D341Med (cell line): ENCODE measurements at regions not wholly inside any gene's neighbourhood (a gene's known extent, or its start where the extent isn't known, plus 50 kb on each side); places are given as distances from the start of the nearest gene placed in this dataset.
"Not testable (repeated sequence)": the region's sequence is repeated elsewhere in the genome, so short reads cannot be mapped to it uniquely, and the experiment has no call there.

Source experiments
- DNase-seq: peaks from one replicate; pipeline ENCODE4 v3.0.0; 2012; ENCODE audit warnings: low spot score

- no peak for DNase-seq
These were observed 542.8 kb downstream of the GRXCR1 start for GRCh38 chr4:43435291-43435690.

DNA sequence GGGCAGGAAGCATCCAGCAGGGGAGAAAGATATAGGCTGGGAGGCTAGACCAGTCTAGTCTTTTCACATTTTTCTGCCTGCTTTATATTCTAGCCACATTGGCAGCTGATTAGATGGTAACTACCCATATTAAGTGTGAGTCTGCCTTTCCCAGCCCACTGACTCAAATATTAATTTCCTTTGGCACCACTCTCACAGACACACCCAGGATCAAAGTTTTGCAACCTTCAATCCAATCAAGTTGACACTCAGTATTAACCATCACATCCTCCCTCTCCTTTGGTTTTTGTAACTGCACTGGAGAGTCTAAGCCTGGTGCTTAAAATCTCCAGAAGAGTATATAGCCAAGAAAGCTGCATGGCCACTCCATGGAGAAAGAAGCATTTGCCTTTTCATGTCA, 560.4 kb downstream of the GRXCR1 start:
- no peak for DNase-seq

- no peak for DNase-seq
These were observed 563.9 kb downstream of the GRXCR1 start for GRCh38 chr4:43456383-43456782.

GRCh38 chr4:43457866-43458265, 565.4 kb downstream of the GRXCR1 start:
- DNase-seq = no peak

GRCh38 chr4:43458293-43458692, 565.8 kb downstream of the GRXCR1 start:
- DNase-seq = no peak

DNA sequence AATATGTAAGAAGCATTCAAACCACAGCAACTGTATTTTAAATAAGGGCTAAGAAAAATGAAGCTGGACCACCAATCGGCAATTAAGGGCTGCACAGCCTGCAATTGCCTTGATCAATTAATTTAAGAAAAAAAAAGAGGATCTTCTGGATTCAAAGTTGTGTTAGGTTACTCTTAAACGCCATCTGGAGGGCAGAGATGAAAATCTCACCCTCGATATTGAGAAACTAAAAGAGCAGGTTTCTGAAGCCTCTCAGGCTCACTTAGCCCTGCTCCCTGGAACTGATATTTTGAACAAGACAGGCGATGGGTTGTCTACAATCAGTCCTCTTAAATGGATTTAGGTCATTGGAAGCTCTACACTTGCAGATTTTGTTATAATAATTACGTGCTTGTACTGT, 579.4 kb downstream of the GRXCR1 start:
- DNase-seq = no peak

DNA sequence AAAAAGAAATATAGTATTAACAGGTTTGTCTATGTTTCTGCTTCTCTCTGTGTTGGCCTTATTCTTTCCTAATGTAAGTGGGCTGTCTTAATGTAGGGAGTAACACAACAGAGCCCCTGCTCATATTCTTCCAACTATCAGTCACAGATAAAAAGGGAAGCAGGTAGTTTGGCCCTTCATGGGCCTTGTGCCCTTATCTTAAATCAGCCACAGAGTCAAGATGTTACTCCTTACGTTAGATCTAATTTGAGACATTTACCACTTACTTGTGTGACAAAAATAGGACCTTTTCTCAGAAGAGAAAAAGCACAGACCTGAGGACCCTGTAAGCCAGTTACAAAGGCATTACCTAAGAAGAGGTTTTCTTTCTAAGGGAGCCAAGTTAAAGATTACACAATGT, 589.0 kb downstream of the GRXCR1 start:
- DNase-seq = no peak

DNA sequence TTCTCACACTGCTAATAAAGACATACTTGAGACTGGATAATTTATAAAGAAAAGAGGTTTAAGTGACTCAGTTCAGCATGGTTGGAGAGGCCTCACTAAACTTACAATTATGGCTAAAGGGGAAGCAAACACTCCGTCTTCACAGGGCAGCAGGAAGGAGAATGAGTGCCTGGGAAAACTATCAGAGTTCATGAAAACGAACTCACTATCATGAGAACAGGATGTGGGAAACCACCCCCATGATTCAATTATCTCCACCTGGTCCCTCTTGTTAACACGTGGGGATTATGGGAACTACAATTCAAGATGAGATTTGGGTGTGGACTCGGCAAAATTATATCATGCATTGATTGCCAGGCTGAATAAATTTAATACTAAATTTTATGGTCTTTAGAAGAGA, 592.7 kb downstream of the GRXCR1 start:
- DNase-seq = no peak

DNA sequence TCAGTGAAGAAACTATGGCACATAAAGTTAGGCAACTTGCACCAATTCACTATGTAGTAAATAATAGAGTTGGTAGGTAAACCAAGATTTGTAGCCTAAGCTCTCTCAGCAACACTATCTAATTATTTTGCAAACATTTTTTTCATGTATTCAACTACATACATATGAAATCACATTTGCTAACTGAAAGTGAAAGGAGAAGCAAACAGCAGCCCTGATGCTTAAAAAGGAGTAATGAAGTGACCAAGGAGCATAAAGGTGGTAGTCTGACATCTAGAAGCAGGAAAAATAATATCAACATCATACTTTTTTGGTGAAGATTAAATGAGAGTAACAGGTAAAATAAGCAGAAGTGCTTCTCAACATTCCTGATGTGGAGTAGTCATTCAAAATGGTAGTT, 603.7 kb downstream of the GRXCR1 start:
- DNase-seq = no peak

- no peak for DNase-seq
These were observed 604.1 kb downstream of the GRXCR1 start for GRCh38 chr4:43496602-43497001.

GRCh38 chr4:43505823-43506222, 613.3 kb downstream of the GRXCR1 start:
- not testable (repeated sequence) for DNase-seq

- DNase-seq = no peak
These were observed 619.7 kb downstream of the GRXCR1 start for GRCh38 chr4:43512253-43512652.

- no peak for DNase-seq
These were observed 633.1 kb downstream of the GRXCR1 start for GRCh38 chr4:43525646-43526045.

DNA sequence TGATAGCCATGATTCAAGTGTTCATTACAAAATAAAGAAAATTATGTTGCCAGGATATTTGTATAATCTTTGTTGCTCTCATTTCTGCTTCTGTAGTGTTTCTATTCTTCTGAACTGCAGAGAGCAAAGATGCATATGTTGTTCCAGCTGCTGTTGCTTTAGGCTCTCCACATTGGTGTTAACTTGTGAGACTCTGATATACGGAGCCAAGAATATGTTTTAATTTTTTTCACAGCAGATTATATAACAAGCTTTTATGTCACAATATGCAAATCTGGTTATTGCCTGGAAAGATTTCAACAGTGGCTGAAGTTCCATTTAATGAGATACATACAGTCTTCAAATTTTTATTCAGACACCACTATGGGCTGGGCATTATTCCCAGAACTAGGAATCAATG, 655.0 kb downstream of the GRXCR1 start:
- no peak for DNase-seq

- DNase-seq = no peak
These were observed 658.6 kb downstream of the GRXCR1 start for GRCh38 chr4:43550981-43551627.

DNA sequence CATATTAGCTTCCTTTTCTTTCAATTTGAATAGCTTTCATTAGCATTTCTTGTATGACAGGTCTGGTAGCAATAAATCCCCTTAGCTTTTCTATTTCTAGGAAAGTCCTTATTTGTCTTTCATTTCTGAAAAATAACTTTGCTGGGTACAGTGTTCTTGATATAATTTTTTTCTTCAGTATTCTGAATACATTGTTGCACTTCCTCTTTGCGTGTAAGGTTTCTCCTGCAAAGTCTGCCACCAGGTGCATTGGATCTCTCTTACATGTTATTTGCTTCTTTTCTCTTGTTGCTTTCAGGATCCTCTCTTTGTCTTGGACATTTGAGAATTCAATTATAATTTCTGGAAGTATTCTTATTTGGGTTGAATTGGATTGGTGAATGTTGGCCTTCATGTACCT, 663.7 kb downstream of the GRXCR1 start:
- DNase-seq = no peak

GRCh38 chr4:43560047-43560446, 667.5 kb downstream of the GRXCR1 start:
- no peak for DNase-seq

GRCh38 chr4:43564107-43564506, 671.6 kb downstream of the GRXCR1 start:
- no peak for DNase-seq

DNA sequence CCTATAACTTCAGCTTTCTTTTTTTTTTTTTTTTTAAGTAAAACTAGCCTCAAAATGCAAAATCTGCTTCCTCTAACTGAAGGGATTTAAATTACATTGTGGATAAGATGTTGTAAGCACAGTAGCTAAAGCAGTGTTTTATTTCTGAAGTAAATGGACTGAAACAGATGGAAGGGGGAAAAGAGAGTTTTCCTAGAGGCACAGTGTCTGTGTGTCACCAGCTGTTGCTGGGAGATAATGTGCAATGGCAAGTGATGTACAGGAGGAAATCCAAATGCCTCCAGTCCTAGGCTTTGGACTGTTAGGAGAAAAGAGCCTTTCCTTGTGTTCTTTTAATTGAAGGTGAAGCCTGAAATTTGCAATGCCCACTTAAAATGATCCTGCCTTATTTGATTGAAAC, 672.1 kb downstream of the GRXCR1 start:
- no peak for DNase-seq

DNA sequence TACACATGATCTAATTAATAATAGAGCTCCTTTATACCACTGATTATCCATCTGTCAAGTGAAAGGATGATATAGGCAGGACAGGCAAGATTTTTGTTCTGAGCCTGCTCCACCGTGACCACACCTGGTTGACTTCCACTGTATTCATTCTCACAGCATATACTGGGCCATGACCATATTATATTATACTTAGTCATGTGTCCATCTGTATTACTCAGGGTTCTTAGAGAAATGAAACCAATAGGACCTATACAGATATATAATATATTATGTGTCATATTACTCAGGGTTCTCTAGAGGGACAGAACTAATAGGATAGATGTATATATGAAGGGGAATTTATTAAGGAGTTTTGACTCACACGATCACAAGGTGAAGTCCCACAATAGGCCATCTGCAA, 675.1 kb downstream of the GRXCR1 start:
- no peak for DNase-seq

DNA sequence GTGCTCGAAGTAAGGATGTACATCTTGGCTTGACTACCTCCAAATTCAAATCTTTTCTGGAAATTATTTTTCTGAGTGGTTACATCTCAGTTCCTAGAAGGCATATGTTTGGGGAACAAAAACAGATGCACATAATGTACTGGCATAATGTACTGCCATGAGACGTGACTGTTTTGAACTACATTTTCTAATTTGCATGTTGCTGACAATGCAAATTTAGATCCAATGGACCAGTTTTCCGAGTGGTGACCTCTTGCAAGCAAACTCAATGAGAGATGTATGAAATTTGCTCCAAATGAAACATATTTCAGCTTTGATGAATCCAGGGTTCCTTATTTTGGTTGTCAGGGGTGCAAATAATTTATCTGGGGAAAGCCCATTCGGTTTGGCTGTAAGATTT, 694.3 kb downstream of the GRXCR1 start:
- no peak for DNase-seq

- DNase-seq = no peak
These were observed 695.2 kb downstream of the GRXCR1 start for GRCh38 chr4:43587758-43588157.

GRCh38 chr4:43607400-43607799, 714.9 kb downstream of the GRXCR1 start:
- no peak for DNase-seq

DNA sequence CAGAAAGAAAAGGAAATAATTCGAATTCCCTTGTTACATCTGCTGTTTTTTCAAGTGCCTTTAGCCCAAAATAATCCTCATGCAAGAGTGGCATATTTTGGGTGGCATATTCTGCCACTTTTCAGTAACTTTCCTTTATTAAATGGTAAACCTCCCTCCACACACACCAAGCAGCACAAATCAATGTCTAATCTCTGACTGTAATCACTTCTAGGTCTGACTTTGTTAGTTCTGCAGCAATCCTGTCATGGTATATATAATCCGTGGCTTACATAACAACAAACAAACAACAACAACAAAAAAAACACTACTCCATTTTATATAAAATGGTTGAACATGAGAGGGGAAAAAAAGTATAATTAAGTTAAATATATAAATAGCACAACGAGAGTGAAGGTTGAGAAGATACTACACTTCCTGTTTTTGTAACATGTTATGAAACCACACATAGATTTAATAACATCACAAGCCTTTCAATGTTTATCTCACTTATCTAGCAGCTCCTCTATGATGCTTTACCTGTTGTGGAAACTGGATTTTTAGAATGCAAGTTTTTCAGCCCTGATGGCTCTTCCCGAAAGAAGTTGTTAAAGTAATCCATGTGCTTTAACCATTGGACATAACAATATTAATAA, 715.4 kb downstream of the GRXCR1 start:
- no peak for DNase-seq
